ENCODE measurements at regions not wholly inside any gene's neighbourhood (a gene's known extent, or its start where the extent isn't known, plus 50 kb on each side); places are given as distances from the start of the nearest gene placed in this dataset.

DNA sequence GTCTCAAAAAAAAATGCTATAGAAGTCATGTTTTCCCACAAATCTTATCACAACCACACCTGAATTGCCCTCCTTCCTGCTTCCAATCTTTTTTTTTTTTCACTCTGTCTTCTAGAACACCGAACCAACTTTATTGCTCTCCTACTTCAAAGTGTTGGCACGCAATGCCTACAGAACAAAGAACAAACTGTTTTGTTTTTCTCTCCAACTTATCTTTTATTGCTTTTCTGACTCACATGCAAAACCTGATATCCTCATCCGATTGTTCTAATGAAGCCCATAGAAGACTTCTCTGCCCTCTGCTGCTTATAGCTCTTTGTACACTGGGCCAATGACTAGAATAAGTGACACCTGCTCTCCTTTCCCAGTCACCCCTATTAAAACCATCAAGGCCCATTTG is 602.8 kb downstream of the EPHA4 start:
- TF ChIP-seq, protein P1, sequence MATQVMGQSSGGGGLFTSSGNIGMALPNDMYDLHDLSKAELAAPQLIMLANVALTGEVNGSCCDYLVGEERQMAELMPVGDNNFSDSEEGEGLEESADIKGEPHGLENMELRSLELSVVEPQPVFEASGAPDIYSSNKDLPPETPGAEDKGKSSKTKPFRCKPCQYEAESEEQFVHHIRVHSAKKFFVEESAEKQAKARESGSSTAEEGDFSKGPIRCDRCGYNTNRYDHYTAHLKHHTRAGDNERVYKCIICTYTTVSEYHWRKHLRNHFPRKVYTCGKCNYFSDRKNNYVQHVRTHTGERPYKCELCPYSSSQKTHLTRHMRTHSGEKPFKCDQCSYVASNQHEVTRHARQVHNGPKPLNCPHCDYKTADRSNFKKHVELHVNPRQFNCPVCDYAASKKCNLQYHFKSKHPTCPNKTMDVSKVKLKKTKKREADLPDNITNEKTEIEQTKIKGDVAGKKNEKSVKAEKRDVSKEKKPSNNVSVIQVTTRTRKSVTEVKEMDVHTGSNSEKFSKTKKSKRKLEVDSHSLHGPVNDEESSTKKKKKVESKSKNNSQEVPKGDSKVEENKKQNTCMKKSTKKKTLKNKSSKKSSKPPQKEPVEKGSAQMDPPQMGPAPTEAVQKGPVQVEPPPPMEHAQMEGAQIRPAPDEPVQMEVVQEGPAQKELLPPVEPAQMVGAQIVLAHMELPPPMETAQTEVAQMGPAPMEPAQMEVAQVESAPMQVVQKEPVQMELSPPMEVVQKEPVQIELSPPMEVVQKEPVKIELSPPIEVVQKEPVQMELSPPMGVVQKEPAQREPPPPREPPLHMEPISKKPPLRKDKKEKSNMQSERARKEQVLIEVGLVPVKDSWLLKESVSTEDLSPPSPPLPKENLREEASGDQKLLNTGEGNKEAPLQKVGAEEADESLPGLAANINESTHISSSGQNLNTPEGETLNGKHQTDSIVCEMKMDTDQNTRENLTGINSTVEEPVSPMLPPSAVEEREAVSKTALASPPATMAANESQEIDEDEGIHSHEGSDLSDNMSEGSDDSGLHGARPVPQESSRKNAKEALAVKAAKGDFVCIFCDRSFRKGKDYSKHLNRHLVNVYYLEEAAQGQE (IDR thresholded peaks at IDR 0.05; ENCODE audit: borderline replicate concordance), result no peak
- TF ChIP-seq POLR2AphosphoS5 (IDR thresholded peaks at IDR 0.05) (no peak), MXI1 (conservative IDR thresholded peaks at IDR 0.05; ENCODE audit: poor library complexity, severe bottlenecking) (no peak), TAF1 (IDR thresholded peaks at IDR 0.05; ENCODE audit: low read depth) (no peak), EZH2 (IDR thresholded peaks at IDR 0.05; ENCODE audit: borderline replicate concordance, insufficient read depth, low read length, poor library complexity, severe bottlenecking) (no peak), EP300 (conservative IDR thresholded peaks at IDR 0.05; ENCODE audit: poor library complexity, severe bottlenecking) (no peak), RAD21 (conservative IDR thresholded peaks at IDR 0.05) (no peak), SMC3 (conservative IDR thresholded peaks at IDR 0.05; ENCODE audit: poor library complexity) (no peak)
- TF ChIP-seq, protein P2, sequence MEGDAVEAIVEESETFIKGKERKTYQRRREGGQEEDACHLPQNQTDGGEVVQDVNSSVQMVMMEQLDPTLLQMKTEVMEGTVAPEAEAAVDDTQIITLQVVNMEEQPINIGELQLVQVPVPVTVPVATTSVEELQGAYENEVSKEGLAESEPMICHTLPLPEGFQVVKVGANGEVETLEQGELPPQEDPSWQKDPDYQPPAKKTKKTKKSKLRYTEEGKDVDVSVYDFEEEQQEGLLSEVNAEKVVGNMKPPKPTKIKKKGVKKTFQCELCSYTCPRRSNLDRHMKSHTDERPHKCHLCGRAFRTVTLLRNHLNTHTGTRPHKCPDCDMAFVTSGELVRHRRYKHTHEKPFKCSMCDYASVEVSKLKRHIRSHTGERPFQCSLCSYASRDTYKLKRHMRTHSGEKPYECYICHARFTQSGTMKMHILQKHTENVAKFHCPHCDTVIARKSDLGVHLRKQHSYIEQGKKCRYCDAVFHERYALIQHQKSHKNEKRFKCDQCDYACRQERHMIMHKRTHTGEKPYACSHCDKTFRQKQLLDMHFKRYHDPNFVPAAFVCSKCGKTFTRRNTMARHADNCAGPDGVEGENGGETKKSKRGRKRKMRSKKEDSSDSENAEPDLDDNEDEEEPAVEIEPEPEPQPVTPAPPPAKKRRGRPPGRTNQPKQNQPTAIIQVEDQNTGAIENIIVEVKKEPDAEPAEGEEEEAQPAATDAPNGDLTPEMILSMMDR (IDR thresholded peaks at IDR 0.05; ENCODE audit: poor library complexity, severe bottlenecking), result no peak
- no peak overlapping the region for H3K4me3 ChIP-seq (ENCODE audit: low read length)
- no peak overlapping the region for H3K4me2 ChIP-seq (ENCODE audit: low read length)
- H3K9ac ChIP-seq (ENCODE audit: low read length), result no peak overlapping the region
- no peaks in the 10 kb centered on the region for H3K36me3 ChIP-seq (ENCODE audit: insufficient read depth, low read length)
- no peaks in the 10 kb centered on the region for H3K9me3 ChIP-seq (ENCODE audit: low read length)
- no peak overlapping the region for H2AFZ ChIP-seq (ENCODE audit: low read depth, low read length)
- no peaks in the 10 kb centered on the region for H3K27me3 ChIP-seq (ENCODE audit: insufficient read depth, low read depth, low read length)
- H3K27ac ChIP-seq (ENCODE audit: low read length), result no peak overlapping the region
- H3F3A ChIP-seq (ENCODE audit: insufficient read depth, low read length, poor library complexity, severe bottlenecking), result no peaks in the 10 kb centered on the region
- H3K79me2 ChIP-seq (replicated peaks; ENCODE audit: insufficient read depth, low read length), result no peaks in the 10 kb centered on the region
- H3K9me2 ChIP-seq (ENCODE audit: insufficient read depth, low read length), result no peaks in the 10 kb centered on the region
- H4K20me1 ChIP-seq (ENCODE audit: insufficient read depth), result no peaks in the 10 kb centered on the region

DNA sequence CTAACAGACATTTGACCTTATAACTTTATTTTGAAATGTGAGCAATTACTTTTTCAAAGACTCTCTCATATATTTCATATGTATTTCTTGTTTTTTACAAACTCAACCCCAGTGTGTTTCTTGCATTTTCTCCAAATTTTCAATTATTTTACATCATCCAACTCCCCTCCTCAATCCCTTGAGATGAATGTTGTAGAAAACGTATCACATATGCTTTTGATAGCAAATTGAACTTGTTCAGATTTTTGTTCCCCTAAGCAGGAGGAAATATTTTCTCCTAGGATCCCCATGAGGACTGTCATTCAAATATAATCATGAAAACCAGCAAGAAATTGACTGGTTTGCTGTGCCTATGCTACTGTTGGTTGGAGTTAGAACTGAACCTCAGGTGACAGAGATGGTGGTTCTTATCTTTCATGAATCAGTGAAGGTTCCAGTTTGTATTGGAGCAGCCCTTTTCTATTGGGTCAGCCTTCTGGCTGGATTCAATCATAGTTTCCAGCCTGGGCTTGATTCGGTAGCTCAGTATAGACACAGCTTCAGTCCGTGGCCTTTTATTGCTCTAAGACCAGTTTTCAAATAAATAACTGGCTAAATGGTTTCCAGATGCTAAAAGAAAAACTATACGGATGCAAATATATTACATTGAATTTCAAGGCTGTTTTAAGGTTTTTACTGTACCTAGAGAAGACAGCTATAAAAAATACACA is 591.0 kb downstream of the EPHA4 start:
- Histone ChIP-seq H4K20me1 (ENCODE audit: insufficient read depth) (no peaks in the 10 kb centered on the region), H2AFZ (ENCODE audit: low read depth, low read length) (no peak overlapping the region), H3K27ac (ENCODE audit: low read length) (no peak overlapping the region), H3F3A (ENCODE audit: insufficient read depth, low read length, poor library complexity, severe bottlenecking) (no peaks in the 10 kb centered on the region), H3K27me3 (ENCODE audit: insufficient read depth, low read depth, low read length) (no peaks in the 10 kb centered on the region), H3K79me2 (replicated peaks; ENCODE audit: insufficient read depth, low read length) (no peaks in the 10 kb centered on the region), H3K9me3 (ENCODE audit: low read length) (no peaks in the 10 kb centered on the region), H3K4me3 (ENCODE audit: low read length) (no peak overlapping the region), H3K36me3 (ENCODE audit: insufficient read depth, low read length) (no peaks in the 10 kb centered on the region), H3K9me2 (ENCODE audit: insufficient read depth, low read length) (no peaks in the 10 kb centered on the region), H3K4me2 (ENCODE audit: low read length) (no peak overlapping the region), H3K9ac (ENCODE audit: low read length) (no peak overlapping the region)
- TF ChIP-seq, protein P2 (IDR thresholded peaks at IDR 0.05; ENCODE audit: poor library complexity, severe bottlenecking), result no peak
- no peak for TF ChIP-seq RAD21 (conservative IDR thresholded peaks at IDR 0.05)
- TF ChIP-seq TAF1 (IDR thresholded peaks at IDR 0.05; ENCODE audit: low read depth), result no peak
- TF ChIP-seq SMC3 (conservative IDR thresholded peaks at IDR 0.05; ENCODE audit: poor library complexity), result no peak
- TF ChIP-seq, protein P1 (IDR thresholded peaks at IDR 0.05; ENCODE audit: borderline replicate concordance), result no peak
- TF ChIP-seq POLR2AphosphoS5 (IDR thresholded peaks at IDR 0.05), result no peak
- no peak for TF ChIP-seq EZH2 (IDR thresholded peaks at IDR 0.05; ENCODE audit: borderline replicate concordance, insufficient read depth, low read length, poor library complexity, severe bottlenecking)
- no peak for TF ChIP-seq EP300 (conservative IDR thresholded peaks at IDR 0.05; ENCODE audit: poor library complexity, severe bottlenecking)
- no peak for TF ChIP-seq MXI1 (conservative IDR thresholded peaks at IDR 0.05; ENCODE audit: poor library complexity, severe bottlenecking)
